Right atrium auricular region (tissue), 2 donors: ENCODE measurements at regions not wholly inside any gene's neighbourhood (a gene's known extent, or its start where the extent isn't known, plus 50 kb on each side); places are given as distances from the start of the nearest gene placed in this dataset.

Experiments used
- DNase-seq: peaks from one replicate; pipeline ENCODE4 v3.0.0-alpha.2; 2019; ENCODE audit warnings: low spot score
- H3K27ac ChIP-seq, 2 donors: fragments of 200-600 bp; sonication (generic); 1 replicate in 1 of 2; 2 replicates in 1 of 2; pipeline ENCODE4 v1.5.1; 2016 to 2019
- H3K27me3 ChIP-seq, 2 donors: fragments of 200-600 bp; sonication (generic); one replicate each; pipeline versions ENCODE4 v1.5.1 to v1.6.0; 2017 to 2019
- H3K36me3 ChIP-seq: fragments of 200-600 bp; sonication (generic); one replicate; pipeline ENCODE4 v1.5.1; 2016
- H3K4me1 ChIP-seq, 2 donors: fragments of 200-600 bp; sonication (generic); one replicate each; pipeline versions ENCODE4 v1.5.1 to v1.6.0; 2017 to 2019
- H3K4me3 ChIP-seq, 2 donors: fragments of 200-600 bp; sonication (generic); 1 replicate in 1 of 2; 2 replicates in 1 of 2; pipeline ENCODE4 v1.5.1; 2017 to 2019; ENCODE audit warnings: mild to moderate bottlenecking in 1 of 2, moderate library complexity in 1 of 2
- H3K9me3 ChIP-seq, 2 donors: fragments of 200-600 bp; sonication (generic); one replicate each; pipeline ENCODE4 v1.5.1; 2019
- TF ChIP-seq, protein P1 (sequence below), 2 donors: fragments of 200-600 bp; sonication (generic); IDR thresholded peaks; one replicate each; pipeline ENCODE4 v1.5.1; 2019; ENCODE audit warnings: antibody characterized with exemption in 2 of 2

GRCh38 chr12:87160848-87161601 is 868.2 kb downstream of the C12orf50 start:
- H3K36me3 ChIP-seq: no peaks in the 10 kb centered on the region
- H3K27me3 ChIP-seq: no peaks in the 10 kb centered on the region
- H3K9me3 ChIP-seq: peaks cover 0 to 14% of the 10 kb centered on the region in 2 donors
- H3K4me3 ChIP-seq: no peak overlapping the region
- TF ChIP-seq, protein P1, sequence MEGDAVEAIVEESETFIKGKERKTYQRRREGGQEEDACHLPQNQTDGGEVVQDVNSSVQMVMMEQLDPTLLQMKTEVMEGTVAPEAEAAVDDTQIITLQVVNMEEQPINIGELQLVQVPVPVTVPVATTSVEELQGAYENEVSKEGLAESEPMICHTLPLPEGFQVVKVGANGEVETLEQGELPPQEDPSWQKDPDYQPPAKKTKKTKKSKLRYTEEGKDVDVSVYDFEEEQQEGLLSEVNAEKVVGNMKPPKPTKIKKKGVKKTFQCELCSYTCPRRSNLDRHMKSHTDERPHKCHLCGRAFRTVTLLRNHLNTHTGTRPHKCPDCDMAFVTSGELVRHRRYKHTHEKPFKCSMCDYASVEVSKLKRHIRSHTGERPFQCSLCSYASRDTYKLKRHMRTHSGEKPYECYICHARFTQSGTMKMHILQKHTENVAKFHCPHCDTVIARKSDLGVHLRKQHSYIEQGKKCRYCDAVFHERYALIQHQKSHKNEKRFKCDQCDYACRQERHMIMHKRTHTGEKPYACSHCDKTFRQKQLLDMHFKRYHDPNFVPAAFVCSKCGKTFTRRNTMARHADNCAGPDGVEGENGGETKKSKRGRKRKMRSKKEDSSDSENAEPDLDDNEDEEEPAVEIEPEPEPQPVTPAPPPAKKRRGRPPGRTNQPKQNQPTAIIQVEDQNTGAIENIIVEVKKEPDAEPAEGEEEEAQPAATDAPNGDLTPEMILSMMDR (IDR thresholded peaks at IDR 0.05): no peak
- H3K27ac ChIP-seq: no peak overlapping the region
- no peak for DNase-seq
- no peaks in the 10 kb centered on the region for H3K4me1 ChIP-seq

GRCh38 chr12:87157791-87158190 is 871.4 kb downstream of the C12orf50 start:
- H3K4me3 ChIP-seq: no peak overlapping the region
- no peaks in the 10 kb centered on the region for H3K36me3 ChIP-seq
- TF ChIP-seq, protein P1 (IDR thresholded peaks at IDR 0.05): no peak
- no peaks in the 10 kb centered on the region for H3K4me1 ChIP-seq
- no peaks in the 10 kb centered on the region for H3K27me3 ChIP-seq
- no peaks in the 10 kb centered on the region for H3K9me3 ChIP-seq
- DNase-seq: no peak
- H3K27ac ChIP-seq: no peak overlapping the region

- DNase-seq: no peak
Measured at GRCh38 chr12:87155621-87156020, 873.6 kb downstream of the C12orf50 start.

DNA sequence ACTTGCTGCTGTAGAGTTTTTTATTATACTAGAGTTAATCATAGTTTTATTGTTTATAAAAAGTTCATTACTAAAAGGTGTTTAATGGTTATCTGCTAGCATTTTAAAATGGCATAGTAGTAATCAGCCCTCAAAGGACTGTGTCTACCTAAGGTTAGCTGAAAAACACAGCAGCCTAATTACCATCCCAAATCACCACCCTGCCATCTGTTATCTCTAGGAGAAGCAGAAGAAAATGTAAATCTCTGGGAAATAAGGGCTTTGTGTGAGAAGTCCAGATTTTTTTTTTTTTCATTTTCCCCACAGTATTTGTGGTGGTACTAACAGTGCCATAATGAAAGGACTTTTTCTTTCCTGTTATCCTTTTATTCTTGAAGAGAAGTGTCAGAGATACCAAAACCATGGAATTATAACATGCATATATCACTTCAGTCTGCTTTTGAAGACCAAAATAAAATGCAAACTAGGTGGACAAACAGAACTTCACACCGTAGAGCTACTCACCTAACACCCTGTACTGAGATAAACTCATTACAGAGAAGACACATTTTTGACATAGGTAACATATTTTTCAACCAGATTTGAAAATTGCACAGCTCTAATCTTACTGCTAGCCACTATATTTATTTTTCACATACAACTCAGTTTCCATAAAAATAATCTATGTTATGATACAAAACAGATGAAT is 876.2 kb downstream of the C12orf50 start:
- Histone ChIP-seq H3K27ac (peak overlapping the region in 1 of 2 donors; percentile 63), H3K4me3 (no peak overlapping the region), H3K4me1 (peaks cover 0 to 4% of the 10 kb centered on the region in 2 donors), H3K9me3 (peaks cover 0 to 7% of the 10 kb centered on the region in 2 donors), H3K36me3 (no peaks in the 10 kb centered on the region), H3K27me3 (no peaks in the 10 kb centered on the region)
- DNase-seq: no peak
- TF ChIP-seq, protein P1 (IDR thresholded peaks at IDR 0.05): no peak

More at GRCh38 chr12:87155621-87156020, 873.6 kb downstream of the C12orf50 start:
- Histone ChIP-seq H3K9me3 (no peaks in the 10 kb centered on the region), H3K27me3 (no peaks in the 10 kb centered on the region), H3K4me3 (no peak overlapping the region), H3K36me3 (no peaks in the 10 kb centered on the region), H3K4me1 (peaks cover 0 to 4% of the 10 kb centered on the region in 2 donors), H3K27ac (no peak overlapping the region)
- TF ChIP-seq, protein P1 (IDR thresholded peaks at IDR 0.05): no peak

- no peak for DNase-seq
- TF ChIP-seq, protein P1 (IDR thresholded peaks at IDR 0.05): no peak
- Histone ChIP-seq H3K4me1 (peaks cover 0 to 4% of the 10 kb centered on the region in 2 donors), H3K9me3 (peaks cover 0 to 7% of the 10 kb centered on the region in 2 donors), H3K27ac (peak overlapping the region in 1 of 2 donors; percentile 63), H3K4me3 (no peak overlapping the region), H3K27me3 (no peaks in the 10 kb centered on the region), H3K36me3 (no peaks in the 10 kb centered on the region)
Measured at GRCh38 chr12:87152075-87152474, 877.1 kb downstream of the C12orf50 start.
